WI38 (cell line): ENCODE measurements at regions not wholly inside any gene's neighbourhood (a gene's known extent, or its start where the extent isn't known, plus 50 kb on each side); places are given as distances from the start of the nearest gene placed in this dataset.
"Not testable (repeated sequence)": the region's sequence is repeated elsewhere in the genome, so short reads cannot be mapped to it uniquely, and the experiment has no call there.

ENCODE experiments used
- H3K4me3 ChIP-seq: 2 replicates; pipeline ENCODE4 v1.5.1; 2011; ENCODE audit warnings: low read depth, mild to moderate bottlenecking, control low read depth, low read length
- CTCF ChIP-seq: IDR thresholded peaks from 2 replicates; pipeline ENCODE4 v1.5.1; 2012; ENCODE audit warnings: low read depth, mild to moderate bottlenecking, control low read depth, low read length

DNA sequence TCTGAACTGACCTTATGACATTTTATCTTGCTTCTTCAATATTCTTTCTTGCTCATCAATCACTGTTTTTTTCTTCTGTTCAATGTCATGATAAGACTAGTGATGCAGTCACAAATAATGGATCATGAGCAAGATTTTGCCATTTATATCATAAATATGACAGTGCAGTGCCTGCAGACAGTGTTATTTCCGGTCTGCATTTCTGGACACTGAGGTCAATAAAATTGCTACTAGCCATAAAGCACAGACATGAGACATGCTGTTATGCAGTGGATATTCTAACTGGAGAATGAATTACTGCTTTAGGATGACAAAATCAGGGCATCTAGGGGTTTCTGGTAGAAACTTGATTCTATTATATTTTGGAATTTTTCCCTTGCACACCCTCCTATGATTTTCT, 1509.7 kb upstream of the LRRTM3 start:
- H3K4me3 ChIP-seq, result no peak overlapping the region
- no peak for TF ChIP-seq CTCF

- no peak overlapping the region for H3K4me3 ChIP-seq
- TF ChIP-seq CTCF, result no peak
Observed at GRCh38 chr10:65419629-65420028, 1506.2 kb upstream of the LRRTM3 start.

- no peak for TF ChIP-seq CTCF
- H3K4me3 ChIP-seq, result no peak overlapping the region
Observed at GRCh38 chr10:65423043-65423442, 1502.8 kb upstream of the LRRTM3 start.

DNA sequence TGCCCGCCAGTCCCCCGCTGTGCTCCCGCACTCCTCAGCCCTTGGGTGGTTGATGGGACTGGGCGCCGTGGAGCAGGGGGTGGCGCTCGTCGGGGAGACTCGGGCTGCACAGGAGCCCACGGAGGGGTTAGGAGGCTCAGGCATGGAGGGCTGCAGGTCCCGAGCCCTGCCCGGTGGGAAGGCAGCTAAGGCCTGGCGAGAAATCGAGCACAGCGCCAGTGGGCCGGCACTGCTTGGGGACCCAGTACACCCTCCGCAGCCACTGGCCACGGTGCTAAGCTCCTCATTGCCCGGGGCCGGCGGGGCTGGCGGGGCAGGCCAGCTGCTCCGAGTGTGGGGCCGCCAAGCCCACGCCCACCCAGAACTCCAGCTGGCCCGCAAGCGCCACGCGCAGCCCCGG, 1496.5 kb upstream of the LRRTM3 start:
- not testable (repeated sequence) for H3K4me3 ChIP-seq

DNA sequence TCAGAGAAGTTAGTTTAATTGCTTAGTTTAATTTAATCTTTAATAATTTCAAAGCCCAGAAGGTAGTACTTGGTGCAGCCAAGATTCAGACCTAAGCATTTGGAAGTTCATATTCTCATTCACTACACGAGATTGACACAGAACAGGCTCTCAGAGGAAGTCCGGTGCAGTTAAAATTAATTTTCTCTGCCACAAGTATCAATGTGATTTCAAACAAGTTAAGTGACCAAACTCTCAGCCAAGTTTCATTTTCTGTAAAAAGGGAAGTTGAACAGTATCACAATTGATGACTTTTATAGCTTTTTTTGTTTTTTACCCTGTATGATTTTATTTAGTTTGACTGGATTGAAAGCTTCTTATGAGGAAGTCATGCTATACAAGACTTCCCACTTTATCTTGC, 1494.9 kb upstream of the LRRTM3 start:
- TF ChIP-seq CTCF, result no peak

DNA sequence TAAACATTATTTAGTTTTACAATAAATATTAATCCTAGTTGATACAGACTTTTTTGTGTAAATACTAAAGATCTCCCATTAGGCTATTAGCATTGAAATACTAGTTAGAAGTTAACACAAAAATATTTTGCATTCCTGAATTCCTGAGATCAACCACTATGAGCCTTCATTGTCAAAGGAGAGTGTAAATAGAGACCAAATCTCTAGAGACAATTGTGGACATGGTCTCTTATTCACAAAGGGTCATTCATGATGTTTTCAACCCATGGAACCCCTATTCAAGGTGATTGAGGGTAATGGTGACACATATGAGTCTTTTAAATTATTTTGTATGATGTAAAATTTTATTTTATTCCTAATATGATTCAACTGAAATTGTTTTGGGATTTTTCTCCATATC, 1454.8 kb upstream of the LRRTM3 start:
- TF ChIP-seq CTCF, result no peak
- no peak overlapping the region for H3K4me3 ChIP-seq

More for the DNA sequence above, 1494.9 kb upstream of the LRRTM3 start:
- no peak overlapping the region for H3K4me3 ChIP-seq

GRCh38 chr10:65482848-65483247, 1443.0 kb upstream of the LRRTM3 start:
- H3K4me3 ChIP-seq, result no peak overlapping the region
- no peak for TF ChIP-seq CTCF

DNA sequence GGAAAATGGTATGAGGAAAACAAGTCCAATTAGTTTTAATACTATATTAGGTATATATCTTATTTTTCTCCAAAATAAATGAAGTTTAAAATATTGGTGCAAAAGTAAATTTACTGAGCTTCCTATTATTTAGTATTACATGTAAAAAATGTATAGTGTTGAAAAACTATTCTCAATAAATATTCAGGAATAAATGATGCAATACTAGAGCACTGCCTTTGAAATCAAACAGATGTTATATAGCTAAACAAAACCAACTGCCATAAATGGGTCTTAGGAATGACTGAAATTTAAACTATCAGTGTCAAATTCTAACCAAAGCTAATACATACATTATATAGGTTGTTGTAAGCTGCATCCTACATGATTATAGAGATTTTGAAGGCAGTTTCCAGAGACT, 1434.0 kb upstream of the LRRTM3 start:
- TF ChIP-seq CTCF, result no peak
- H3K4me3 ChIP-seq, result no peak overlapping the region
